Heart left ventricle (tissue), 13 donors: ENCODE measurements at regions not wholly inside any gene's neighbourhood (a gene's known extent, or its start where the extent isn't known, plus 50 kb on each side); places are given as distances from the start of the nearest gene placed in this dataset.

Source experiments
- POLR2A ChIP-seq, 2 donors: fragments of 450-650 bp; IDR thresholded peaks; one replicate each; pipeline ENCODE4 v1.6.1; 2017; ENCODE audit warnings: antibody characterized with exemption in 2 of 2, mild to moderate bottlenecking in 2 of 2, moderate library complexity in 2 of 2
- TF ChIP-seq, protein P1 (sequence below), 12 donors: fragments of 200-600 bp; sonication (generic) in 4 of 12; IDR thresholded peaks; one replicate each; pipeline versions ENCODE4 v1.5.0 to v1.8.0; 2018 to 2022; ENCODE audit warnings: antibody characterized with exemption in 12 of 12, mild to moderate bottlenecking in 5 of 12
- donor health status: ischemic (EF 13 %, LVEDD 7.1; RV severe dilation, severe dysfunction).
- donor health status: DM: no; HTN: yes; CAD: no.
- donor health status: DM: no; HTN: no; CAD: no.
- donor health status: ischemic (EF 25% LVEDD 6.9; RV normal size, moderate dysfunction).
- donor health status: ischemic (EF 25% LVEDD 5.7; RV mildly dilated, moderate dysfunction).
- donor health status: ischemic (EF 35%, LVEDD 5.7; RV mildly dilated, moderate dysfunction).
- donor health status: nonischemic (EF 11% LVEDD 7.7; RV severe dilation, severe dysfunction).
- donor health status: DM: yes; HTN: yes; CAD: no.
- donor health status: PGD.
- donor health status: ischemic (EF 29% LVEDD 5.4; RV normal size, mild dysfunction).
- donor health status: nonischemic (EF 23%, LVEDD 6.1; RV moderate dilation, normal function).

DNA sequence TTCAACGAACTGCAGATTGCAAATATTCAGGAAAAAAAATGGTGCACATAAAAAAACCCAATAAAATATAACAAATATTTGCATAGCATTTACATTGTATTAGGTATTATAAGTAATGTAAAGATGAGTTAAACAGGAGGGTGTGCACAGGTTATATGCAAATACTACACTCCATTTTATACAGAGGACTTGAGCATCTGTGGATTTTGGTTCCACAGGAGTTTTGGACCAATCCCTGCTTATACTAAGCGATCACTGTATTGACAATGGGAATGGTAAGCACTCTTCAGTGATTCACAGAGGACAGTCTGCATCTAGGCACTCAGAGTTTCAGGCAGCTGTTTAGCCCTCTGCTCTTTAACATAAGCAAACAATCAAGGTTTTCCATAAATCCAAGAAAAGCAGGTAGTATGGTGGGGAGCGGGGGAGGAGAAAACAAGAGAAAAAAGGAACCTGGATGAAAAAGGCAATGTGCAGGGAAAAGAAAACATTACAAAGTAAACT is 206.0 kb upstream of the PARD3B start:
- TF ChIP-seq, protein P1, sequence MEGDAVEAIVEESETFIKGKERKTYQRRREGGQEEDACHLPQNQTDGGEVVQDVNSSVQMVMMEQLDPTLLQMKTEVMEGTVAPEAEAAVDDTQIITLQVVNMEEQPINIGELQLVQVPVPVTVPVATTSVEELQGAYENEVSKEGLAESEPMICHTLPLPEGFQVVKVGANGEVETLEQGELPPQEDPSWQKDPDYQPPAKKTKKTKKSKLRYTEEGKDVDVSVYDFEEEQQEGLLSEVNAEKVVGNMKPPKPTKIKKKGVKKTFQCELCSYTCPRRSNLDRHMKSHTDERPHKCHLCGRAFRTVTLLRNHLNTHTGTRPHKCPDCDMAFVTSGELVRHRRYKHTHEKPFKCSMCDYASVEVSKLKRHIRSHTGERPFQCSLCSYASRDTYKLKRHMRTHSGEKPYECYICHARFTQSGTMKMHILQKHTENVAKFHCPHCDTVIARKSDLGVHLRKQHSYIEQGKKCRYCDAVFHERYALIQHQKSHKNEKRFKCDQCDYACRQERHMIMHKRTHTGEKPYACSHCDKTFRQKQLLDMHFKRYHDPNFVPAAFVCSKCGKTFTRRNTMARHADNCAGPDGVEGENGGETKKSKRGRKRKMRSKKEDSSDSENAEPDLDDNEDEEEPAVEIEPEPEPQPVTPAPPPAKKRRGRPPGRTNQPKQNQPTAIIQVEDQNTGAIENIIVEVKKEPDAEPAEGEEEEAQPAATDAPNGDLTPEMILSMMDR (IDR thresholded peaks at IDR 0.05) = no peak
- TF ChIP-seq POLR2A (IDR thresholded peaks at IDR 0.05) = no peak
